ENCODE measurements at regions not wholly inside any gene's neighbourhood (a gene's known extent, or its start where the extent isn't known, plus 50 kb on each side); places are given as distances from the start of the nearest gene placed in this dataset.

DNA sequence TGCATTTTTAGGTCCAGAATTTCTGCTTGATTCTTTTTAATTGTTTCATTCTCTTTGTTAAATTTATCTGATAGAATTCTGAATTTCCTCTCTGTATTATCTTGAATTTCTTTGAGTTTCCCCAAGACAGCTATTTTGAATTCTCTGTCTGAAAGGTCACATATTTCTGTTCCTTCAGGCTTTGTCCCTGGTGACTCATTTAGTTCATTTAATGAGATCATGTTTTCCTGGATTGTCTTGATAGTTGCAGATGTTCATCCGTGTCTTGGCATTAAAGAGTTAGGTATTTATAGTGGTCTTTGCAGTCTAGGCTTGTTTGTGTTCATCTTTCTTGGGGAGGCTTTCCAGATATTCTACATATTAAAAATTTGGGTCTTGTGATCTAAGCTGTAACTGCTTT is 694.8 kb upstream of the CCDC179 start:
- TF ChIP-seq ZFP3 (CRISPR knock-in tag; IDR thresholded peaks at IDR 0.05) (no peak), PPARA (CRISPR knock-in tag; IDR thresholded peaks at IDR 0.05; ENCODE audit: borderline replicate concordance) (no peak), ZNF8 (CRISPR knock-in tag; IDR thresholded peaks at IDR 0.05) (no peak), TCF4 (CRISPR knock-in tag; IDR thresholded peaks at IDR 0.05; ENCODE audit: borderline replicate concordance) (no peak), ISL1 (CRISPR knock-in tag; IDR thresholded peaks at IDR 0.05) (no peak), ZFP30 (CRISPR knock-in tag; IDR thresholded peaks at IDR 0.05) (no peak), OSR1 (CRISPR knock-in tag; IDR thresholded peaks at IDR 0.05) (no peak), TOX (CRISPR knock-in tag; IDR thresholded peaks at IDR 0.05; ENCODE audit: borderline replicate concordance) (no peak)
- TF ChIP-seq, protein P1, sequence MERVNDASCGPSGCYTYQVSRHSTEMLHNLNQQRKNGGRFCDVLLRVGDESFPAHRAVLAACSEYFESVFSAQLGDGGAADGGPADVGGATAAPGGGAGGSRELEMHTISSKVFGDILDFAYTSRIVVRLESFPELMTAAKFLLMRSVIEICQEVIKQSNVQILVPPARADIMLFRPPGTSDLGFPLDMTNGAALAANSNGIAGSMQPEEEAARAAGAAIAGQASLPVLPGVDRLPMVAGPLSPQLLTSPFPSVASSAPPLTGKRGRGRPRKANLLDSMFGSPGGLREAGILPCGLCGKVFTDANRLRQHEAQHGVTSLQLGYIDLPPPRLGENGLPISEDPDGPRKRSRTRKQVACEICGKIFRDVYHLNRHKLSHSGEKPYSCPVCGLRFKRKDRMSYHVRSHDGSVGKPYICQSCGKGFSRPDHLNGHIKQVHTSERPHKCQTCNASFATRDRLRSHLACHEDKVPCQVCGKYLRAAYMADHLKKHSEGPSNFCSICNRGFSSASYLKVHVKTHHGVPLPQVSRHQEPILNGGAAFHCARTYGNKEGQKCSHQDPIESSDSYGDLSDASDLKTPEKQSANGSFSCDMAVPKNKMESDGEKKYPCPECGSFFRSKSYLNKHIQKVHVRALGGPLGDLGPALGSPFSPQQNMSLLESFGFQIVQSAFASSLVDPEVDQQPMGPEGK (CRISPR knock-in tag; IDR thresholded peaks at IDR 0.05; ENCODE audit: borderline replicate concordance), result no peak
